Osteoblast (primary cell): ENCODE measurements at regions not wholly inside any gene's neighbourhood (a gene's known extent, or its start where the extent isn't known, plus 50 kb on each side); places are given as distances from the start of the nearest gene placed in this dataset.
A peak's percentile ranks its signal among the peaks of the same experiment; 100 is the strongest.

Experiments
- DNase-seq: peaks from one replicate; pipeline ENCODE4 v3.0.0; 2011; ENCODE audit warnings: low spot score, mixed read lengths; ENCODE audit not compliant: insufficient read length; ENCODE audit errors: missing footprints
- H2AFZ ChIP-seq: 2 replicates; pipeline ENCODE4 v1.6.0; 2011; ENCODE audit warnings: mild to moderate bottlenecking, low read length
- H3K27ac ChIP-seq: 2 replicates; pipeline ENCODE4 v1.5.1; 2011; ENCODE audit warnings: mild to moderate bottlenecking, low read depth, low read length, moderate library complexity
- H3K27me3 ChIP-seq: 2 replicates; pipeline ENCODE4 v1.6.0; 2012; ENCODE audit warnings: mild to moderate bottlenecking, control low read depth, inconsistent platforms, low read length, moderate library complexity; ENCODE audit not compliant: insufficient read depth
- H3K36me3 ChIP-seq: 2 replicates; pipeline ENCODE4 v1.5.1; 2011; ENCODE audit warnings: mild to moderate bottlenecking, low read length, control low read depth, moderate library complexity; ENCODE audit not compliant: insufficient read depth
- H3K4me1 ChIP-seq: 2 replicates; pipeline ENCODE4 v1.5.1; 2011; ENCODE audit warnings: mild to moderate bottlenecking, low read length, control low read depth, moderate library complexity; ENCODE audit not compliant: insufficient read depth
- H3K4me2 ChIP-seq: 2 replicates; pipeline ENCODE4 v1.6.0; 2011; ENCODE audit warnings: mild to moderate bottlenecking, low read length; ENCODE audit not compliant: insufficient read depth
- H3K4me3 ChIP-seq: fragments of 200-600 bp; sonication (generic); 3 replicates; pipeline ENCODE4 v1.5.1; 2012; ENCODE audit warnings: mild to moderate bottlenecking, low read length, inconsistent platforms; ENCODE audit not compliant: insufficient read depth
- H3K79me2 ChIP-seq: 2 replicates; pipeline ENCODE4 v1.6.0; 2012; ENCODE audit warnings: mild to moderate bottlenecking, low read length, control low read depth, inconsistent platforms; ENCODE audit not compliant: insufficient read depth
- H3K9me3 ChIP-seq: 2 replicates; pipeline ENCODE4 v1.5.1; 2011; ENCODE audit warnings: low read depth, low read length, control low read depth
- H4K20me1 ChIP-seq: 2 replicates; pipeline ENCODE4 v1.6.0; 2012; ENCODE audit warnings: mild to moderate bottlenecking, low read length, control low read depth; ENCODE audit not compliant: insufficient read depth
- TF ChIP-seq, protein P1 (sequence below): IDR thresholded peaks from 2 replicates; pipeline ENCODE4 v1.5.1; 2011; ENCODE audit warnings: mild to moderate bottlenecking, low read depth, low read length, moderate library complexity; ENCODE audit errors: extremely low read depth

DNA sequence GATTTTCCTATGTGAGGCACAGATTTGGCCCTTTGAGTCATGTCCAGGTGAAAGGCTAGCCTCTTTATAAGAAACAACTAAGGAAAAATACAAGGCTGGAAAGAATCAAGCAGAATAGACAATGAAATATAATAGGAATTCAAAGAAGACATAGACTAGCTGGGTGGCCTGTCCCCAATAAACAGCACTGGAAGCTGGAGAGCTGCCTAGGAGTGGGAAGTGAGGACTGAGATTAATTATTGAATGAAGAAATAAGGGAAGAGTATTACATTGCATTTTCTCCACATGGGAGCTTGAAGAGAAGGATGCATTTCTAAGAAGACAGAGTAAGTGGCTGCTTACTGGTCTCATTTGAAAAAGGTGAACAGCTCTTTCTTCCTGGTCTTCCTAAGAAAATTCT, 100.0 kb downstream of the CCDC34 start:
- no peaks in the 10 kb centered on the region for H3K79me2 ChIP-seq
- no peak overlapping the region for H3K27ac ChIP-seq
- DNase-seq, result no peak
- H4K20me1 ChIP-seq, result no peaks in the 10 kb centered on the region
- TF ChIP-seq, protein P1, sequence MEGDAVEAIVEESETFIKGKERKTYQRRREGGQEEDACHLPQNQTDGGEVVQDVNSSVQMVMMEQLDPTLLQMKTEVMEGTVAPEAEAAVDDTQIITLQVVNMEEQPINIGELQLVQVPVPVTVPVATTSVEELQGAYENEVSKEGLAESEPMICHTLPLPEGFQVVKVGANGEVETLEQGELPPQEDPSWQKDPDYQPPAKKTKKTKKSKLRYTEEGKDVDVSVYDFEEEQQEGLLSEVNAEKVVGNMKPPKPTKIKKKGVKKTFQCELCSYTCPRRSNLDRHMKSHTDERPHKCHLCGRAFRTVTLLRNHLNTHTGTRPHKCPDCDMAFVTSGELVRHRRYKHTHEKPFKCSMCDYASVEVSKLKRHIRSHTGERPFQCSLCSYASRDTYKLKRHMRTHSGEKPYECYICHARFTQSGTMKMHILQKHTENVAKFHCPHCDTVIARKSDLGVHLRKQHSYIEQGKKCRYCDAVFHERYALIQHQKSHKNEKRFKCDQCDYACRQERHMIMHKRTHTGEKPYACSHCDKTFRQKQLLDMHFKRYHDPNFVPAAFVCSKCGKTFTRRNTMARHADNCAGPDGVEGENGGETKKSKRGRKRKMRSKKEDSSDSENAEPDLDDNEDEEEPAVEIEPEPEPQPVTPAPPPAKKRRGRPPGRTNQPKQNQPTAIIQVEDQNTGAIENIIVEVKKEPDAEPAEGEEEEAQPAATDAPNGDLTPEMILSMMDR, result no peak
- H3K36me3 ChIP-seq, result no peaks in the 10 kb centered on the region
- no peak overlapping the region for H3K4me3 ChIP-seq
- no peaks in the 10 kb centered on the region for H3K27me3 ChIP-seq
- H2AFZ ChIP-seq, result no peak overlapping the region
- H3K4me1 ChIP-seq, result no peaks in the 10 kb centered on the region
- no peak overlapping the region for H3K4me2 ChIP-seq
- H3K9me3 ChIP-seq, result no peaks in the 10 kb centered on the region

DNA sequence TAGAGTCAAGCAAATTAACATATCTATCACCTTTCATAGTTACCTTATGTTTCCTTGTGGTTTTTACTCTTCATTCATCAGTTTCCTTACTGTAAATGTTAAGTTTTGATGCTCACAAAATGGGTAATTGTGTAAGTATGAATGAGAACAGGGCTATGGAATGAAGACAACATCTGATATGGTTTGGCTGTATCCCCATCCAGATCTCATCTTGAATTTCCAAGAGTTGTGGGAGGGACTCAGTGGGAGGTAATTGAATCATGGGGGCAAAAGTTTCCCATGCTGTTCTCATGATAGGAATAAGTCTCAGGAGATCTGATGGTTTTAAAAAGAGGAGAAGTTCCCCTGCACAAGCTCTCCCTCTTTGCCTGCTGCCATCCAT, 107.6 kb downstream of the CCDC34 start:
- Histone ChIP-seq H3K36me3 (no peaks in the 10 kb centered on the region), H3K79me2 (no peaks in the 10 kb centered on the region), H2AFZ (no peak overlapping the region), H3K9me3 (no peaks in the 10 kb centered on the region), H3K4me2 (peak overlapping the region; percentile 11), H3K27ac (peak overlapping the region; percentile 92), H3K27me3 (no peaks in the 10 kb centered on the region), H3K4me3 (no peak overlapping the region), H4K20me1 (no peaks in the 10 kb centered on the region), H3K4me1 (peaks cover 24% of the 10 kb centered on the region)
- no peak for DNase-seq
- TF ChIP-seq, protein P1, result no peak

DNA sequence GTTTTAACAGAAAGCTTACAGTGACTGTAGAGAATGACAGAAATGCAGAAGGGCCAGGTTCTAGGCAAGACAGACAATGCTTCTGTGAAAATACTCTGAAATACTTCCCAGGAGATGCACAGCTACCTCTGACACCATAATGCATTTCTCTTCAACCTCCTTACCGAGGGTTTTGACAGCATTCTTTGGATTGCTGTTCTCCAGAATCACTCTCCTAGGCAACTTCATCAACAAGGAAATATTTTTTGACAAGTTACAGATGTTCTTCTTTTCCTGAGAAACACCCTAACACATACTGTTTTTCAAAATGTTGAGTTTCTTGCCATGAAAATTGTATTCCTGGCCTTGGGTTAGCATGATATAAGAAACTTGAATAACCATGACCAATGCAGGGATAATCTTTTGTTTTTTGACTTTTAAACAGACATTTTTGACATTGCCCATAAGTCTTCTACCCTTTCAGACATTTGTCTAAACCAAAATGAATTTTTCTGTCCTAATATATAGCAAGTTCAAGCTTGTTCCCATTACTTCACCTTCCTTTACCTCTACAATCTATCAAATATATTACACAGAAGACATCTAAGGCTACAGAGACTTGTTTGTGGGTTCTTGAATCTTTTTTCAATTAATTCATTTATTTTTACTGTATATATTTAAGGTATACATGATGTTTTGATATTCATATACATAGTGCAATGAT, 108.1 kb downstream of the CCDC34 start:
- Histone ChIP-seq H3K4me3 (no peak overlapping the region), H3K9me3 (no peaks in the 10 kb centered on the region), H3K79me2 (no peaks in the 10 kb centered on the region), H3K4me2 (peak overlapping the region; percentile 11), H3K27me3 (no peaks in the 10 kb centered on the region), H4K20me1 (no peaks in the 10 kb centered on the region), H3K27ac (peak overlapping the region; percentile 92), H2AFZ (no peak overlapping the region), H3K4me1 (peaks cover 24% of the 10 kb centered on the region), H3K36me3 (no peaks in the 10 kb centered on the region)
- TF ChIP-seq, protein P1, result no peak
- peak; percentile 65 for DNase-seq

DNA sequence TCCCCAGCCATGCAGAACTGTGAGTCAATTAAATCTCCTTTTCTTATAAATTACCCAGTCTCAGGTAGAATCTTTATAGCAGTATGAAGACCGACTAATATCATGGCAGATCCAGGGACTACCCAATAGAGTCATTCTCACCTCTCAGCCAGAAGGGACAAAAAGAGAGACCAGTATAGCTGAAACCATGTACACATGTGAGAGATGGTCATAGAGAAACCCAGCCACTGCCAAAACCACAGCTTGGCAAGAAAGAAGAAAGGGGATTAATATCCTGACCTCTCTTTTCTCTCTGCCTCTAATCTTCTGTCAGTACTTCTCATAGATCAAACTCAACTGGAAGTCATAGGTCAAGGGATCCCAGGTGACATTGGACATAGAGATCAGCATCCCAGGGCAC, 109.8 kb downstream of the CCDC34 start:
- no peaks in the 10 kb centered on the region for H4K20me1 ChIP-seq
- H3K27me3 ChIP-seq, result no peaks in the 10 kb centered on the region
- H3K79me2 ChIP-seq, result no peaks in the 10 kb centered on the region
- no peak overlapping the region for H2AFZ ChIP-seq
- no peaks in the 10 kb centered on the region for H3K9me3 ChIP-seq
- H3K4me1 ChIP-seq, result peaks cover 27% of the 10 kb centered on the region
- H3K4me2 ChIP-seq, result no peak overlapping the region
- no peak overlapping the region for H3K4me3 ChIP-seq
- TF ChIP-seq, protein P1, result no peak
- H3K27ac ChIP-seq, result no peak overlapping the region
- H3K36me3 ChIP-seq, result no peaks in the 10 kb centered on the region
- no peak for DNase-seq
